ENCODE measurements at regions not wholly inside any gene's neighbourhood (a gene's known extent, or its start where the extent isn't known, plus 50 kb on each side); places are given as distances from the start of the nearest gene placed in this dataset.

GRCh38 chr9:36762958-36763357, 190.3 kb downstream of the MELK start:
- TF ChIP-seq CTCF (IDR thresholded peaks at IDR 0.05) (no peak), POLR2A (IDR thresholded peaks at IDR 0.05) (no peak)
